Renal cortical epithelial cell (primary cell): ENCODE measurements at regions not wholly inside any gene's neighbourhood (a gene's known extent, or its start where the extent isn't known, plus 50 kb on each side); places are given as distances from the start of the nearest gene placed in this dataset.
"Not testable (repeated sequence)": the region's sequence is repeated elsewhere in the genome, so short reads cannot be mapped to it uniquely, and the experiment has no call there.

Source experiments
- DNase-seq: peaks from one replicate; pipeline ENCODE4 v3.0.0-alpha.2; 2011; ENCODE audit warnings: low read depth

DNA sequence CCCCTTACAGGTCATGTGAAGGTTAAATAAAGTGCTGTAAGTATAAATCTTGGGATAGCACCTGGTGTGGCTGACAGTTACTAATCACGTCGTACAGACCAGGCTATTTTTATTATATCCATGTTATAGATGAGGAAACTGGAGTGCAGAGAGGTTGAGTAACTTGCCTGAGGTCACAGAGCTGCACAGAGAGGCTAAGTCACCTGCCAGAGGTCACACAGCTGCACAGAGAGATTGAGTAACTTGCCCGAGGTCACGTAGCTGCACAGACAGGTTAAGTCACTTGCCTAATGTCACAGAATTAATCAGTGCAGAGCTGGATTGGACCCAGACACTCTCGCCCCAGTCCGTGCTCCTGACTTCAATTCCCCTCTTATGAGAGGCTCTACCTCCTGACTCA is 171.5 kb downstream of the NUP210 start:
- no peak for DNase-seq

DNA sequence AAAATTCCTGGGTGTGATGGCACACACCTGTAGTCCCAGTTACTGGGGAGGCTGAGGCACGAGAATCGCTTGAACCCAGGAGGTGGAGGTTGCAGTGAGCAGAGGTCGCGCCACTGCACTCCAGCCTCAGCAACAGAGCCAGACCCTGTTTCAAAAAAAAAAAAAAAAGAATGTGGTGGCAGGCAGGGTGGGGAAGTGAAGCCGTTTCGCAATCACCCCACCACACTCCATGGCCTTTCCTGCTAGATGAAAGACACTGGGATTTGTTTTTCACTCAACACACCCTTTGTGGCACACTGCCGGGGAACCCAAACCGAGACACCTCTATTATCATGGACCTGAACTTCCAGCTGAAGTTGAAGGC is 172.4 kb upstream of the IQSEC1 start:
- DNase-seq, result peak; percentile 21

DNA sequence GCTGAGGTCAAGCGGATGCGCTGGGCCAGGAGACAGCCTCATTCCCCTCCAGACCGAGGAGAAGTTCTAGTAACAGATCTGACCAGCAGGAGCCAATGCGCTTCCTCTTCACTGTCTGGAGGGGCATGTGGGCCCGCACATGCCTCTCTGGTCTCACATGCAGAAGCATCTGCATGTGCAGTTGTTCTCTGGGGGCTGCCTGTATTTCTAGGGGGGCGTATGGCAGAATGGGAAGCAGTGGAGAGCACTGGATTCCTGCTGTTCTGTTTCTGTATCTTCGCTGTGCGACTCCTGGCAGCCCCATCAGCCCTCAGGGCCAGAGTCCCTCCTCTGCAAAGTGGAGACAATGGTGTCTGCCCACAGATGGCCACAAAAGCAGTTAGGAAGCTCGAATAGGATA is 170.4 kb upstream of the IQSEC1 start:
- no peak for DNase-seq

DNA sequence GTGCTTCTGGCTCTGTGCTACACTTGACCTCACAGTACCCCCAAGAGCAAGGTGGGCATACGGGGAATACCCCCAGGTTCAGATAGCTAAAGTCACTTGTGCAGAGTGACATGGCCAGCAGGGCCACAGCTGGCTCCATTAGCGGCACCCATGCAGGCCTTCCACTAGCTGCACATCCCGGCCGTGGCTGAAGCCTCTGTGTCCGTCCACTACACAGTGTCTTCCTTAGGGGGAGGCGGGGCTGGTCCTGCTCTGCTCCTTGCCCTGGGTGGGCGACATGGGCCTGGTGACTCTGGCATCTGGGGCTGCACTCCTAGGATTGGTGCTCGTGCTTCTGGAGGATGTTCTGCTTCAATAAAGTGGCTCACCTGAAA is 169.1 kb upstream of the IQSEC1 start:
- no peak for DNase-seq

DNA sequence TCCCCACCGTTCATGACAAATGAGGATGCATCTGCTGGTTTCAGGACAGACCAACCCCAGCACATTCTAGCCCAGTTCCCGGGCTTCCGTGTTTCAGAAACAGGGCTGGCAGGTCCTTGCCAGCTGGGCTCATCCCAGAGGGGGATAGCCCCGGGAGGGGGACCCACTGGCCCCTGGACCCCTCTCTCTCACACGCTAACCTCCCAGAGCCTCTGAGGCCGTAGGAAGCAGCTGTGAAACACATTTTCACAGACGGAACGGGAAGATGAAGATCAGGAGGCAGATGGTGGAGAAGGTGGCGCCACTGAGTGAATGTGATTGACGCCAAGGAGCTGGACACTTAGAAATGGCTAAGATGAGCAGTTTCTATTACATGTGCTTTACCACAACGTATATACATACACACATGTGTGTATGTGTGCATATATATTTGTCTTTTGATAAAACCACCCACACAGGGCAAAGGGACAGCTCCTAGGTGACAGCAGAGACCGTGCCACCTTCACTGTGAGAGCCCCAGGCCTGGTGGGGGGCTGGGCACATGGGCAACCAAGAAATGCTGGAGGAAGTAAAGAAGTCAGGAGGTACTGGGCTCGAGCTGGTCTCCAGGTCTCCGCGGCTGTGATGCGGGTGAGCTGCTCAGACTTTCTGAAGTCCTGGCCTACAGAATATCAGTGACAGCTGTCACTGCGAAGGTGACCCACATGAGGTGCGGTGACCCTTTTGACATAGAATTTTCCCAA is 168.6 kb upstream of the IQSEC1 start:
- DNase-seq, result no peak

DNA sequence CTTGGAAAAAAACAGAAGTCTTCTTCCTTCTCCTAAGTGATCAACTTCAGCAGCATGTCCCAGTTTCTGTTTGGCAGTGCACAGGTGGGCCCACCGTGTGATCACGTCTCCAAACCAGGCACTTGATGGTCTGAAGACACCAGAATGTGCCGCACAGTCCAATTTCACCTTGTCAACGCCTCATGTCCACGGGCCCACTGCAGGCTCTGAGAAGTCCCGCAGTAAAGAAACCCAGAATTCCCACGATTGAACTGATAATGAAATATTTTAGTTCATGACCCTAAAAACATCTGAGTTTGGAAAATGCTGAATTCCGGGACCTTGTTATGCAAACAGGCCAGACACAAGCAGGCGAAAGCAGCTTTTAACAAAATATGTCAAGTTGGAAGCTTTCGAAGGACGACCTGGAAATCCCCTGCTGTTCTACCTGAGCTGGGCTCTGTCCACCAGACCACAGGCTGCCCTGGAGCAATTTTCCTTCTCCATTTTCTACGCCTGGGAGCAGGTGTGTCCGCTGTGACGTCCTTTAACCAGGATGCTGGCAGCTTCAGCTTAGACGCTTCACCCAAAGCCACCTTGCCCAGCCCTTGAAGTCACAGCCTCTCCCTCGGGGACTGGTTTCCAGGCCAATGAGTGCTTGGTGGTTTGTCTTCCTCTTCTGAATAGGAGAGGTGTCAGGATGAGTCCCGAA is 167.8 kb upstream of the IQSEC1 start:
- no peak for DNase-seq

DNA sequence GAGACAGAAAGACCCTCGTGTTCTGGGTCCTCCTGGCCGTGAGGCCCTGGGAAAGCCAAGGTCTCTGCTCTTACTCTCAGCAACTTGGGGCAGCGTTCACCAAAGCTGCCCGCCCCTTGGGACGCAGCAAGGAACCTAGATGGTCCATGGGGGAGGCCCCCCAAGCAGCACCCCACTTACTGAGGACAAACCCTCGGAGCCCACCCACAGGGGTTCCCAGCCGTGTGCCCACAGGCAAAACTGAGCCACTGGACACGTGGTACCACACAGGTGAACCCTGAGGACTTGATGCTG is 166.2 kb upstream of the IQSEC1 start:
- no peak for DNase-seq

DNA sequence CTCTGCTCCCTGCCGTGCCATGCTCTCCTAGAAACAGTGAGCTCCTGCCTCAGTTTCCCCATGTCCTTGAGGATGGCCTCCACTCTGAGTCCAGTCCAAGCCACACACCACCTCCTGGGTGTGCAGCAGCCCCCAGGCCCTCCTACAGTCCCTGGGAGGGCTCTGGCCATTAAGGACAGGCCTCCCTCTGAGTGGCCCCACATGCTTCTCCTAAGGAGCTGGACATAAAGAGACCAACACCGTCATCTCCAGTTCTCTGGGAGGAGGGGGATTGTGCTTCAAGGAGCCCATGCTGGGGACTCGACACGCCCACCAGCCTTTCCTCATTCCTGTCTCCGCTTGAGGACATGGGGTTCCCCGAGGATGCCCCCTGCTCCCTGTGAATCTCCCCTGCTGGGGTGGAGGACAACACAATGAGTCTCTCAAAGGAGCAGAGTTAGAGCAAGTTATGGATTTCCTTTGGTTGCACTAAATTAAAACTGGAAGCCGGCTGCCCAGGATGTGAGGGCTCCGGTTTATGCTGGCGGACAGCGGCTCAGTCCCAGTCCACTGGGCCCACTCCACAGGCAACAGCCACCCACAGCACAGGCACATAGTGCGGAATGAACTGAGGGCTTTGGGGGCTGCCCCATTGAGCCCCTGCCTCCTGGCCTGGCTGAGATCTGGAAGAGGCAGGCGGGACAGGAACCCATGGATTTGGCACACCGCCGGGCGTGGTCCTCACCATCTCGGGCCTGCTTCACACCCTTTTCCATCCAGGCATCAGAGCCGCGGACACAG is 165.6 kb upstream of the IQSEC1 start:
- no peak for DNase-seq

DNA sequence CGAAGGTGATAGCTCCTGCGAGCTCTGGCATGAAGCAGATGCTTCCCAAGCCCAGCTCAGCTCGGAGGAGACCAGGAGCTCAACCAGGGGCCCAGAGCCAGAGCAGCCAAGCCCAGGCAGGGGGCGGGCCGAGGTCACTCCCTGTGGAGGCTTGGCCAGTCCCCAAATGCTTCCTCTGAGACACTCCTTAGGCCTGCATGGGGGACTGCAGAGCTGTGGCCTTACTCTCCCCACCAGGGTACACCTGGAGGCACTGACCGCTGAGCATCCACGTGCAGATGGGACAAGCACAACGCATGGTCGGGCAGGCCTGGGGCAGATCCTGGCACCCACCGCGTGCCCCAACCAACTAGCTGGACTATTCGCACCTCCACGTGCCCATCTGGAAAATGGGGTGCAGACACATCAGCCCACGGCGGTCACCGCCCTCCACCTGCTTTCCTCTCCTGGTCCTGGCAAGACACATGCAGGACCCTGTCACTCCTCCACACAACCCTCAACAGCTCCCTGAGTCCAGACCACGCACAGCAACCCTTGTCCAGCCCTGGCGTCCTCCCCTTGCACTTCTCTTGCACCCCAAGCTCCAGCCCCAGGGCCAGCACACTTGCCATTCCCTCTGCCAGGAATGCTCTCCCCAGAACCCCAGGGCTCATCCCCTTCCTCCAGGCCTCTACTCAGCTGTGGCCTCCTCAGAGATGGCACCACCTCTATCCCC is 164.7 kb upstream of the IQSEC1 start:
- no peak for DNase-seq

DNA sequence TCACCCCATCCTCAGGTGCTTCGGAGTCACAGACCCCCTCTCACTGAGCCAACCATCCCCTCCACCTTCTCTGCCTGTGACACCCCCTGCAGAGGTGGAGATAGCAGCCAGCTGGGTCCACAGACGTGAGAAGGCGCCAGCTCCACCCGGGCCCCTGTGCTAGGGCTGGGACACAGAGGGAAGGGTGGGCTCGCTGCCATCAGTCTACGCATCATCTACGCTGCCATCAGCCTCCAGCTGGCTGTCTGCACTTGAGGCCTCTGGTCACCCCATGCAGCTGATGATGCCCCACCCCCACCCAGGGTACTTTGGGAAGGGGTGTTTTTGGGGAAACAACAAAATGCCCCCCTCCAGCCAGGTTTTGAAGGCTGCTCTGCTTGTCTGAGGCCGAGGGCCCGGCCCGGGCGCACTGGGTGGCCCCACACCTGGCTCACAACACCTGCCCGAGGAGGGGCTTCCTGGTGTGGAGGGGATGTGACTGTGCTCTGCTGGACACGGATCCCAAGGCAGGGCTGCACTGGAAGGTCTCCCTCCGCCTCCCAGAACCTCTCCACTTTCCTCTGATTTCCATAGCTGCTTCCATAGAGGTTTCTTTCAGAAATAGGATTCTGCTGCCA is 163.4 kb upstream of the IQSEC1 start:
- DNase-seq, result no peak

DNA sequence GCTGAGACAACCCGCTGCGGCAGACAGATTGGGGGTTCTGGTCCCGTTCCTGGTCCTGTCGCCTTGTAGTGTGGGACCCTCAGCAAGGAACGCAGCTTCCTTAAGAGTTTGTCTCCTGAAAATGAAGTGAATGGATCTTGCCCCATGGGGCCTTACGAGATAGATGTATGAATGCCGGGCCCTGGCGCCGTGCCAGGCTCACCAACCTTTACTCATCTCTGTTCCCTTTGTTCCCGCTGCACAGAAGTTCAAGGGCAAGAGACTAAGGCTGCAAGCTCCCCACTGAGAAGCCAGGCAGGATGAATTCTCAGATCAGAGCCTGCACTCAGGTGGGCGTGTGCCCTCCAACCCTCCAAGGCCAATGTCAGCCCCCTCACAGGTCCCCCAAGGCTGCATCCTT is 162.7 kb upstream of the IQSEC1 start:
- no peak for DNase-seq

DNA sequence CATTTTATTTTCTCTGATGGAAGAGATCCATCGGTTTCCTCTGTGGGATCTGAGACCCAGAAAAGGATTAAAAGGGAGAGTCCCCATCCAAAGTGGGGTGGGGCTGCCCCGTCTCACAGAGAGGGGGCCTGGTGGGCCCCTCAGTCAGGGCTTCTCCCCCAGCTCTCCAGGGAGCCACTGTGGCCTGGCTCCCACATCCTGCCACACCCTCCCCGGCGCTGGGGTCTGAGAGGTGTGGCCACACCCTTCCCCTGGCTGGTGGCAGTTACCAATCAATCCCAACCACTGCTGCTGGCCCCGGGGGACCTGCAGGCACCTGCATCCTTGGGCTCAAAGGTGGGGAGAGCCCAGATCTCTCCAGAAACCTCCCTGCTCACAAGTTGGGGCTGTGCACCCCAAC is 161.8 kb upstream of the IQSEC1 start:
- no peak for DNase-seq

DNA sequence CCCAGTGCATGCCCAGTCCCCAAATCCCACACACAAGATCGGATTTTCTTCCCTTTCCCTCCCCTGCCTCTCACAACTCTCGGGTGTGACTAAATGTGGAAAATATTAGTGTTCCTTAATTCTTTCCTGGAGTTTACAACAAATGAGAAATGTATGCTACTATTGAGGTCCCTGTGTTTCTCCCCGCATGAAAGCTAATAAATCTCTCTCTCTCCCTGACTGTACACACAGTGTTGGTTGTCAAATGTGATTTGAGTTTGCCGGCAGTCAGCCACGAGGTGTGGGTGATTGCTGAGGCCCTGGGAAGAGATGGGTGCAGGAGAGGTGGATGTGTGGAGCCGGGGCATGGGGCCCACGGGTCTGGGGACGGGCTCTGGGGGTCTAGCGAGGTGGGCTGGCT is 161.4 kb upstream of the IQSEC1 start:
- no peak for DNase-seq

DNA sequence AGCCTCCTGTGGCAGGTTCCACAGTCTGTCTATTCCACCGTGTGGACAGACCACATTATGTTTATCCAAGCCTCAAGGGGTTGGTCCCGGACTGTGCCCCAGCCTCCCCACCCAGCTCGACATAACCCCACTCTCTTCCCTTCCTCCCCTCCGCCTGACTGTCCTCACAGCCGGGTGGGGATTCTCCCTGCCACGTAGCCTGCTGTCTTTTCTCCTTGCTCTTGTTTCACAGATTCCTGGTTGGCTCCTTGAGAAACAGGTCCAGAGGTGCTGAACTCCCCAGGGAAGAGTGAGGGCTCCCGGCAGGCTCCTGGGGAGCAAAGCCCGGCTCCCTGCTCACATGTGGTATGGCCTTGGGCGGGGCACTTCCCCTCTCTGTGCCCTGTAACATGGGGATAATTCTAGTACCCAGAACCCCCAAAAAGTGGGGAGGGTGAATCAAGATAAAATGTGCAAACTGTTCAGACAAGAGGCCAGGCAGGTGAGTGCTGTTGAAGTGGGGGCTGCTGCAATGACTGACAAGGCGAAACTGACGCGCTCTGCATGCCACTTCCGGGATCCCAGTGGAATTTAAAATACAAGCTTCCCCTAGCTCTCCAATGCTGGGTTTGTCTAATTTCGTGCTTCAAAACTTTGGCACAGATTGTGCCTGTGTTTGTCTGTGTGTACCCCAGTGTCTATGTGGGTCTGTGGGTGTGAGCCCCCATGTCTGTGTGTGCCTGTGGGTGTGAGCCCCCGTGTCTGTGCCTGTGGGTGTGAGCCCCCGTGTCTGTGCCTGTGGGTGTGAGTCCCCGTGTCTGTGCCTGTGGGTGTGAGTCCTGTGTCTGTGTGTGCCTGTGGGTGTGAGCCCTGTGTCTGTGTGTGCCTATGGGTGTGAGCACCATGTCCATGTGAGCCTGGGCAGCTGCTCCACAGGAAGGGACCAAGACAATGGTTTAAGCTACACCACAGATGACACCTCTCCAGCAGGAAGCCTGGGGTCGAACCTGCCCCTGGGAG is 160.6 kb upstream of the IQSEC1 start:
- DNase-seq, result no peak

DNA sequence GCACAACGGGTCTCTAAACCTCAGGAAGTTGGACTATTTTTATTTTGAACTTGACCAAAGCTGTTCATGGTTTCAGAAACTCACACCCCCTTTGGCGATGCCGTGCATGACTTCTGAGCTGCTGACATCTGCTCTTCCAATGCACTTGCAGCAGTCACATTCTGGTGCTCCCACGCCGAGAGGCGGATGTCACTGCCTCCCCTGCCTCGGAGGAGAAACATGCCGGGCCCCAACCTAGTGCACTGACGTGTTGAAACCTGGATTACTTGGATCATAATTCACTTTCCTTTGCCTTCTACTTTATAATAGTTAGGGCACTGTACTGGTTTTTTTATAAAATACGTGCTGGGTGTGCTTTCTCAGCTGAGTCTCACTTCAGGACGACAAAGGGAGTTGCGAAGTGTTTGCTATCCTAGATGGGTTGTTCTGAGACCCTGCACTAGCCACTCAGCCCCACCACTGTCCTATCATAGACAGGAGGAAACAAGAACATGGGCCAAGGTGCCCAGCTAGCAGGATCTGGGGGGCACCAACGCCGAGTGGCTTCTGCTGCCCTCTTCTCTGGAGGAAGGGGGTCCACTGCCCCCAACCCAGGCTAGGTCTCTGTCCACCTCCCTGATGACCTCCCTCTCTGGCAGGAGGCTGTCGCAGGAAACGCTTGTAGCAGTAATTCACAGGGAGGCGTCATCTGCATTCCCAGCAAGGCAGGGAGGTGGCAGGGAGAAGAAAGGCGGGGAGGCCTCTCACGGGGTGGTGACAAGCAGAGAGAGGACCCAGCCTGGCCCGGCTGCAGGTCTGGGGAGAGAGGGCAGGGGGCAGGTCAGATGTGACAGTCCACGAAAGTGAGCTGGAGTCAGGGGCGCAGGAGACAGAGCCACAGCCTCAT is 158.8 kb upstream of the IQSEC1 start:
- DNase-seq, result no peak

DNA sequence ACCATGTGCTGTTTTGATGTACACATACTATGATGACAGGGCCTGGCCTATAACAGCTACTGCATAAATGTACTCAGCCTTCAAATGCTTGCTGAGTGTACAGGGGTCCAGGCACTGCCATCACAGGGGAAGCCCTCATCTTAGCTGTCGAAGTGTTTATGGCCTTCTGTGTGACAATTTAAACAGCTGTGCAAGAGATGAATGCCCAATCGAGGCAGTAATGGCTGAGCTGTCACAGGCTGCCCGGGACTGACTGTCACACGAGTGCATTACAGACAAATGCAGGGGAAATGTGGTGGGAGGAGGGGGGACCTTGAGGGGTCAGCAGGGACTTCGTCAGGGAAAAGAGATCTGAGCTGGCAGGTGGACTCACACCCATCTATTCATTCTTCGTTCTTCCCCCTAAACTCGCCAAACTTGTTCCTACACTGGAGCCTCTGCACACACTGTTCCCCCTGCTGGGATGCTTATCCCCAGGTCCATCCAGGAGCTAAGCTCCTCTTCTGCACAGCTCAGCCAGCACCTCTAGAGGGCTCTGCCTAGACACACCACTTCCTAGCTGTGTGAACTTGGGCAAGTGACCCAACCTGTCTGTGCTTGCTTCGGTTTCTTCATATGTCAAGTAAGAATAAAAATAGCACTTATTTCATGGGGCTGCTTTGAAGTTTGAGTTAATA is 156.2 kb upstream of the IQSEC1 start:
- peak; percentile 40 for DNase-seq

DNA sequence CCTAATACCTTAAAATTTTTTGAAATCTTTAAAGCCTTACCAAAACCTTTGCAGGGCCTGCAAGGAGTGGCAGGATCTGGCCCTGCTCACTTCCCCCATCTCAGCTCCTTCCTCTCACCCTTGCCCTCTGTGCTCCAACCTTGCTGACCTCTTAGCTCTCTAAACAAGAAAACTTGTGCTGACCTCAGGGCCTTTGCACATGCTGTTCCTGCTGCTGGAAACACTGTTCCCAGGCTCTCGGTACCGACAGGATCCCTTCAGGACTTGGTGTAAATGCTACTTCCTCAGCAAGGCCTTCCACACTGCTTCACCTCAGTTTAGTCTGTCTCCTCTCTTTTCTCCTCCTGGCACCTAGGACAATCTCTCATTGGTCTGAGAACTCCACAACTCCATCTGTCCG is 155.4 kb upstream of the IQSEC1 start:
- no peak for DNase-seq

DNA sequence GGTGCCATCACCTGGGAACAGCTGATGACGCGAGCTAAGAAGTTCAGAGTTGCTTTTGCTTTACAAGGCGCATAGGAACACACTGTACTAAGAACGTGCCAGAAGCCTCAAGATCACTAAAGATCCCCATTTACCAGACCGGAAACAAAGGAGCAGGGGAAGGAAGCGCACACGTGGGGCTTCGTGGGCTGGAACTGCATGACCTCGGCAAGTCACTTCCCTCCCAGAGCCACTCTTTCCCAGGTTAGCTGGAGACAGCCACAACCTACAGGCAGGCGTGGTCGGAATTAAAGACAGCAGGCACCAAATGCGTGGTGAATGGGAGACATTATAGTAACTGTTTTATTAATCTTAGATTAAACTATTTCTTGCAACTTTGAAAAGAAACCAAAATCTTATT is 154.9 kb upstream of the IQSEC1 start:
- DNase-seq, result not testable (repeated sequence)
